ENCODE measurements at regions not wholly inside any gene's neighbourhood (a gene's known extent, or its start where the extent isn't known, plus 50 kb on each side); places are given as distances from the start of the nearest gene placed in this dataset.

DNA sequence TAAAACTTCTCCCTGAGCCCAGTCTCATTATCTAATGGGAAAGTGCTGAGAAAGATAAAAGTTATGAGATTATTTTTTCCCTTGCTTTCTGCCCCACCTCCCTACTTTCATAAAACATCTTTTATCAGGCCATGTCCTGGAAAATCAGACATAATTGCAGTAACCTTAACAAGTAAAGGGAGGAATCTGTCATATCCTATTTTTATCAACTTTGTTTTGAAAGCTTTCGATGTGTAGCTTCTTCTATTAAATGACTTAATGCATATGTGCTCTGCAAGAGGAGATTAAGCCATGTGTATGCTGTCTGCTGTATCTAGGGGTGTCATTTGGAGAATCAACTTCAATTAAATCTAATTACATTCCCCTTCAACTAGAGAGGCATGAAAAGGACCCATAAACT is 408.9 kb downstream of the CBLN4 start:
- TF ChIP-seq, protein P1, sequence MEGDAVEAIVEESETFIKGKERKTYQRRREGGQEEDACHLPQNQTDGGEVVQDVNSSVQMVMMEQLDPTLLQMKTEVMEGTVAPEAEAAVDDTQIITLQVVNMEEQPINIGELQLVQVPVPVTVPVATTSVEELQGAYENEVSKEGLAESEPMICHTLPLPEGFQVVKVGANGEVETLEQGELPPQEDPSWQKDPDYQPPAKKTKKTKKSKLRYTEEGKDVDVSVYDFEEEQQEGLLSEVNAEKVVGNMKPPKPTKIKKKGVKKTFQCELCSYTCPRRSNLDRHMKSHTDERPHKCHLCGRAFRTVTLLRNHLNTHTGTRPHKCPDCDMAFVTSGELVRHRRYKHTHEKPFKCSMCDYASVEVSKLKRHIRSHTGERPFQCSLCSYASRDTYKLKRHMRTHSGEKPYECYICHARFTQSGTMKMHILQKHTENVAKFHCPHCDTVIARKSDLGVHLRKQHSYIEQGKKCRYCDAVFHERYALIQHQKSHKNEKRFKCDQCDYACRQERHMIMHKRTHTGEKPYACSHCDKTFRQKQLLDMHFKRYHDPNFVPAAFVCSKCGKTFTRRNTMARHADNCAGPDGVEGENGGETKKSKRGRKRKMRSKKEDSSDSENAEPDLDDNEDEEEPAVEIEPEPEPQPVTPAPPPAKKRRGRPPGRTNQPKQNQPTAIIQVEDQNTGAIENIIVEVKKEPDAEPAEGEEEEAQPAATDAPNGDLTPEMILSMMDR (IDR thresholded peaks at IDR 0.05) = no peak
- TF ChIP-seq POLR2AphosphoS5 (IDR thresholded peaks at IDR 0.05) (no peak), POLR2A (IDR thresholded peaks at IDR 0.05) (no peak)
